SK-N-SH treated with all-trans-retinoic acid at 6 μM for 48 hours (cell line): ENCODE measurements at regions not wholly inside any gene's neighbourhood (a gene's known extent, or its start where the extent isn't known, plus 50 kb on each side); places are given as distances from the start of the nearest gene placed in this dataset.

ENCODE experiments used
- ATAC-seq: fragments of 200-7000 bp; cut with Tn5 transposase; 3 replicates; pipeline ENCODE4 v1.9.1; 2020; ENCODE audit warnings: mild to moderate bottlenecking, moderate library complexity
- CSDC2 ChIP-seq: fragments of 250-450 bp; sonication (Bioruptor Pico); IDR thresholded peaks from 2 replicates; pipeline ENCODE4 v1.5.0; 2020; ENCODE audit warnings: mild to moderate bottlenecking, moderate library complexity
- CSRNP3 ChIP-seq: fragments of 250-450 bp; sonication (Bioruptor Pico); IDR thresholded peaks from 2 replicates; pipeline ENCODE4 v1.5.1; 2021; ENCODE audit warnings: mild to moderate bottlenecking, moderate library complexity
- ESRRG ChIP-seq: fragments of 250-450 bp; sonication (Bioruptor Pico); IDR thresholded peaks from 2 replicates; pipeline ENCODE4 v1.6.1; 2021; ENCODE audit warnings: mild to moderate bottlenecking
- GLIS3 ChIP-seq: fragments of 250-450 bp; sonication (Bioruptor Pico); IDR thresholded peaks from 2 replicates; pipeline ENCODE4 v1.5.0; 2020; ENCODE audit warnings: mild to moderate bottlenecking, moderate library complexity
- ISL1 ChIP-seq: fragments of 250-450 bp; sonication (Bioruptor Pico); IDR thresholded peaks from 2 replicates; pipeline ENCODE4 v2.1.2; 2022; ENCODE audit warnings: mild to moderate bottlenecking, moderate library complexity
- OSR1 ChIP-seq: fragments of 250-450 bp; sonication (Bioruptor Pico); IDR thresholded peaks from 2 replicates; pipeline ENCODE4 v1.8.0; 2022; ENCODE audit warnings: moderate library complexity, mild to moderate bottlenecking, inconsistent platforms
- PATZ1 ChIP-seq: fragments of 250-450 bp; sonication (Bioruptor Pico); IDR thresholded peaks from 2 replicates; pipeline ENCODE4 v1.8.0; 2020; ENCODE audit warnings: mild to moderate bottlenecking, moderate library complexity, borderline replicate concordance
- POU6F1 ChIP-seq: fragments of 250-450 bp; sonication (Bioruptor Pico); IDR thresholded peaks from 2 replicates; pipeline ENCODE4 v1.8.0; 2021; ENCODE audit warnings: low read depth, mild to moderate bottlenecking, moderate library complexity, borderline replicate concordance
- RARB ChIP-seq: fragments of 250-450 bp; sonication (Bioruptor Pico); IDR thresholded peaks from 2 replicates; pipeline ENCODE4 v1.8.0; 2021; ENCODE audit warnings: mild to moderate bottlenecking, moderate library complexity
- TCF4 ChIP-seq: fragments of 250-450 bp; sonication (Bioruptor Pico); IDR thresholded peaks from 2 replicates; pipeline ENCODE4 v1.8.0; 2021; ENCODE audit warnings: mild to moderate bottlenecking, moderate library complexity, borderline replicate concordance
- TOX ChIP-seq: fragments of 250-450 bp; sonication (Bioruptor Pico); IDR thresholded peaks from 2 replicates; pipeline ENCODE4 v1.8.0; 2021; ENCODE audit warnings: mild to moderate bottlenecking, moderate library complexity, borderline replicate concordance
- ZFP3 ChIP-seq: fragments of 250-450 bp; sonication (Bioruptor Pico); IDR thresholded peaks from 2 replicates; pipeline ENCODE4 v1.5.0; 2020; ENCODE audit warnings: mild to moderate bottlenecking, moderate library complexity
- ZNF565 ChIP-seq: fragments of 450-650 bp; formaldehyde crosslinking; conservative IDR thresholded peaks from 2 replicates; pipeline ENCODE4 v1.5.0; 2020; ENCODE audit warnings: low read depth, mild to moderate bottlenecking, moderate library complexity
- ZNF70 ChIP-seq: fragments of 450-650 bp; formaldehyde crosslinking; IDR thresholded peaks from 2 replicates; pipeline ENCODE4 v1.5.0; 2020; ENCODE audit warnings: mild to moderate bottlenecking, moderate library complexity
- ZNF8 ChIP-seq: fragments of 450-650 bp; formaldehyde crosslinking; IDR thresholded peaks from 2 replicates; pipeline ENCODE4 v1.5.0; 2020; ENCODE audit warnings: mild to moderate bottlenecking, moderate library complexity

GRCh38 chr16:86911437-86911958 lies 333.1 kb downstream of the FOXL1 start:
- no peak for ATAC-seq
- TF ChIP-seq ISL1 (CRISPR knock-in tag) = no peak
- TF ChIP-seq, all 23 proteins: peak for 0

- TF ChIP-seq ISL1 (CRISPR knock-in tag) = no peak
- ATAC-seq = no peak
Observed at GRCh38 chr16:86913886-86914285, 335.5 kb downstream of the FOXL1 start.

GRCh38 chr16:86914876-86915717 lies 336.7 kb downstream of the FOXL1 start:
- no peak for TF ChIP-seq ESRRG (CRISPR knock-in tag)
- no peak for TF ChIP-seq ZNF70
- TF ChIP-seq PATZ1 (CRISPR knock-in tag) = no peak
- no peak for TF ChIP-seq ZNF565 (CRISPR knock-in tag)

GRCh38 chr16:86917471-86918365 lies 339.4 kb downstream of the FOXL1 start:
- ATAC-seq = no peak
- no peak for TF ChIP-seq CSRNP3 (CRISPR knock-in tag)
- TF ChIP-seq OSR1 (CRISPR knock-in tag) = no peak
- no peak for TF ChIP-seq RARB
- TF ChIP-seq ZFP3 = no peak
- no peak for TF ChIP-seq TOX

More at GRCh38 chr16:86914876-86915717, 336.7 kb downstream of the FOXL1 start:
- ATAC-seq = no peak

GRCh38 chr16:86918637-86919036 lies 340.3 kb downstream of the FOXL1 start:
- TF ChIP-seq TCF4 (no peak), TOX (no peak), ISL1 (CRISPR knock-in tag) (no peak), CSRNP3 (CRISPR knock-in tag) (no peak), CSDC2 (no peak), GLIS3 (no peak), POU6F1 (CRISPR knock-in tag) (no peak), PATZ1 (CRISPR knock-in tag) (no peak), ZNF70 (no peak), ZNF8 (CRISPR knock-in tag) (no peak)

More at GRCh38 chr16:86918637-86919036, 340.3 kb downstream of the FOXL1 start:
- ATAC-seq = peak; percentile 55; the same call in 2 of the 3 replicates
